ENCODE measurements at regions not wholly inside any gene's neighbourhood (a gene's known extent, or its start where the extent isn't known, plus 50 kb on each side); places are given as distances from the start of the nearest gene placed in this dataset.

DNA sequence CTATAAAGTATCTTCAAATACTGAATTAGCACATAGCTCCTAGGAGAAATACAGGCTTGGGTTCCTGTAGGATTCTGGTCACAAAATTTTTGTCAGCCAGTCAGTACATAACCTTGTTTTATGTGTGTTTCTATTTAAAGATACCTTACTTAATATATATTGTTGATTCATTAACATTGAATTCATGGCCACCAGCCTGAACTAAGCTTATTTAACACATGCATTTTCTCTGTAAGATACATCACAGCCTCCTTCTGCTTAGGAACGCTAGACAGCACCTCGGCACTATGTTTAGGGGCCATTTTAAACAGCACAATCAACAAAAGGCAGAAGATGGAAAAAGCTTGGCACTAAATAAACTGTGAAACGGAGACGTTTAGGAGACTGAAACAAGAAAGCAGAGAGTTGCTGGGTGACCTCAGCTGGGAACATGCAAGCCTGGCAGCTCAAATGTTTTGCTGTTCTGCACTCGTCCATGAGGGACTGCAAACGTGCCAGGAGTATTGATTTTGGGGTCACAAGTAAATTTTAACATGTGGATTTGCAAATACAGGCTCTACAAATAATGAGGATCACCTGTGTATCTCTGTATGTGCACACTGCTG is 432.2 kb upstream of the TPM1 start:
- Histone ChIP-seq H3K4me1 (ENCODE audit: insufficient read depth, low read length) (peaks cover 10% of the 10 kb centered on the region), H3K9ac (ENCODE audit: low read length) (no peak overlapping the region), H3K9me3 (ENCODE audit: low read length) (no peaks in the 10 kb centered on the region), H3K27me3 (ENCODE audit: control insufficient read depth in 1 of 2, insufficient read depth in 2 of 2, low read length in 2 of 2) (no peaks in the 10 kb centered on the region), H3K27ac (ENCODE audit: low read depth, low read length) (no peak overlapping the region), H3K4me3 (ENCODE audit: low read depth in 1 of 2, low read length in 2 of 2) (no peak overlapping the region), H3K36me3 (ENCODE audit: insufficient read depth, low read length) (no peaks in the 10 kb centered on the region)

- no peaks in the 10 kb centered on the region for H3K9me3 ChIP-seq (ENCODE audit: low read length)
- no peak overlapping the region for H3K27ac ChIP-seq (ENCODE audit: low read depth, low read length)
- H3K4me1 ChIP-seq (ENCODE audit: insufficient read depth, low read length) = peaks cover 10% of the 10 kb centered on the region
- H3K4me3 ChIP-seq (ENCODE audit: low read depth in 1 of 2, low read length in 2 of 2) = no peak overlapping the region
- no peaks in the 10 kb centered on the region for H3K36me3 ChIP-seq (ENCODE audit: insufficient read depth, low read length)
- no peaks in the 10 kb centered on the region for H3K27me3 ChIP-seq (ENCODE audit: control insufficient read depth in 1 of 2, insufficient read depth in 2 of 2, low read length in 2 of 2)
- H3K9ac ChIP-seq (ENCODE audit: low read length) = no peak overlapping the region
Measured at GRCh38 chr15:62611002-62611401, 431.5 kb upstream of the TPM1 start.

GRCh38 chr15:62612183-62612733 is 430.3 kb upstream of the TPM1 start:
- Histone ChIP-seq H3K9ac (ENCODE audit: low read length) (no peak overlapping the region), H3K9me3 (ENCODE audit: low read length) (no peaks in the 10 kb centered on the region), H3K4me1 (ENCODE audit: insufficient read depth, low read length) (no peaks in the 10 kb centered on the region), H3K27ac (ENCODE audit: low read depth, low read length) (no peak overlapping the region), H3K4me3 (ENCODE audit: low read depth in 1 of 2, low read length in 2 of 2) (no peak overlapping the region), H3K27me3 (ENCODE audit: control insufficient read depth in 1 of 2, insufficient read depth in 2 of 2, low read length in 2 of 2) (no peaks in the 10 kb centered on the region), H3K36me3 (ENCODE audit: insufficient read depth, low read length) (no peaks in the 10 kb centered on the region)

- Histone ChIP-seq H3K4me1 (ENCODE audit: insufficient read depth, low read length) (no peaks in the 10 kb centered on the region), H3K9me3 (ENCODE audit: low read length) (no peaks in the 10 kb centered on the region), H3K27ac (ENCODE audit: low read depth, low read length) (no peak overlapping the region), H3K4me3 (ENCODE audit: low read depth in 1 of 2, low read length in 2 of 2) (no peak overlapping the region), H3K9ac (ENCODE audit: low read length) (no peak overlapping the region), H3K27me3 (ENCODE audit: control insufficient read depth in 1 of 2, insufficient read depth in 2 of 2, low read length in 2 of 2) (no peaks in the 10 kb centered on the region), H3K36me3 (ENCODE audit: insufficient read depth, low read length) (no peaks in the 10 kb centered on the region)
Measured at GRCh38 chr15:62612771-62613170, 429.8 kb upstream of the TPM1 start.

GRCh38 chr15:62616746-62617145 is 425.8 kb upstream of the TPM1 start:
- Histone ChIP-seq H3K4me1 (ENCODE audit: insufficient read depth, low read length) (peaks cover 10% of the 10 kb centered on the region), H3K4me3 (ENCODE audit: low read depth in 1 of 2, low read length in 2 of 2) (no peak overlapping the region), H3K36me3 (ENCODE audit: insufficient read depth, low read length) (no peaks in the 10 kb centered on the region), H3K27ac (ENCODE audit: low read depth, low read length) (no peak overlapping the region), H3K27me3 (ENCODE audit: control insufficient read depth in 1 of 2, insufficient read depth in 2 of 2, low read length in 2 of 2) (no peaks in the 10 kb centered on the region), H3K9ac (ENCODE audit: low read length) (no peak overlapping the region), H3K9me3 (ENCODE audit: low read length) (no peaks in the 10 kb centered on the region)

- Histone ChIP-seq H3K4me3 (ENCODE audit: low read depth in 1 of 2, low read length in 2 of 2) (no peak overlapping the region), H3K27me3 (ENCODE audit: control insufficient read depth in 1 of 2, insufficient read depth in 2 of 2, low read length in 2 of 2) (no peaks in the 10 kb centered on the region), H3K36me3 (ENCODE audit: insufficient read depth, low read length) (no peaks in the 10 kb centered on the region), H3K27ac (ENCODE audit: low read depth, low read length) (no peak overlapping the region), H3K9ac (ENCODE audit: low read length) (no peak overlapping the region), H3K9me3 (ENCODE audit: low read length) (no peaks in the 10 kb centered on the region), H3K4me1 (ENCODE audit: insufficient read depth, low read length) (peaks cover 10% of the 10 kb centered on the region)
Measured at GRCh38 chr15:62617741-62618140, 424.8 kb upstream of the TPM1 start.

DNA sequence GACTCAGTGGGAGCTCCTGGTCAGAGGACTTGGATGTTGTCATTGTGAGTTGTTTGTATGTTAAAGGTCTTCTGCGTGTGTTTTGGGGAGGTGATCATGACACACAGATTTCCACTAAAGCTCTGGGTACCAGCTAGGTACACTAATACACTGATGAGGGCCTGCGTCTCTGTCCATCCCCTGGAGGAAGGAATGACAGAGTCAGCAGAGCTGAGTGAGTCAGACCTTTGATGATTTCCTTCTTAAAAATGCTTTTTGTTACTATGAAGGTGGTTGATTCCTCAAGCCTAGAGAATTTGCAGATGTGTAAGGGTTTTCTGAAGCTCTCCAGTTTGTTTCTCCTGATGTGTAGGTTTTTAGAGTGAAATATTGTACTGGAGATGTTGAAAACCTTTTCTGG is 424.1 kb upstream of the TPM1 start:
- no peaks in the 10 kb centered on the region for H3K27me3 ChIP-seq (ENCODE audit: control insufficient read depth in 1 of 2, insufficient read depth in 2 of 2, low read length in 2 of 2)
- H3K27ac ChIP-seq (ENCODE audit: low read depth, low read length) = no peak overlapping the region
- no peaks in the 10 kb centered on the region for H3K9me3 ChIP-seq (ENCODE audit: low read length)
- H3K4me3 ChIP-seq (ENCODE audit: low read depth in 1 of 2, low read length in 2 of 2) = no peak overlapping the region
- H3K9ac ChIP-seq (ENCODE audit: low read length) = no peak overlapping the region
- peaks cover 10% of the 10 kb centered on the region for H3K4me1 ChIP-seq (ENCODE audit: insufficient read depth, low read length)
- H3K36me3 ChIP-seq (ENCODE audit: insufficient read depth, low read length) = no peaks in the 10 kb centered on the region

DNA sequence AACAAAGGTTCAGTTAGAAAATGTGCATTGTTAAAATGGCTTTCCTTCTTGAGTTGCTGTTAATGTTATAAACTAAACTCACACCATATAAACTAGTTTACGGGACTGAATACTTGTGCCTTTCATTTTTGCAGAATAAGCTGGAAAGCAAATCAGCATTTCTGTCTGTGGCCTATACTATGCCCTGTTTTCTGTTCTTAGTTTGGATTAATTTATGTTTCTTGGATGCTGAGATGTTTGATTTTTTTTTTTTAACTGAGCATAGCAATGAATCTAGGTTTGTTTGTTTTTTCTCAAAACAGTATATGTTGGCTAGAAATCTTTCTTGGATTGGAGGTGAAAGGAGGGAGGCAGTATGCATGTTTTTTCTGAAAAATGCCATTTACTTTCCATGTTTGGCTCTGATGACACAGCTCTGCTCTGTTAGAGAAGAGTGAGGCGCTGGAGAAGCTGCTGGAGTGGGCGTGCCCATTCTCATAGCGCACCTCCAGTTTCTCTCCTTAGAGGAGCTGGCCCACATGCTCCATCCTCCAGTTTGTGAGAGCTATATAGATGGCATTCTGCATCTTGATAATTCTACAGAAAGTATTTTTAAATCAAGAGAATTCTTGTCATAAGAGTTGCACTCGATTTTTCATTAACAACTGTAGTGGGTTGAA is 423.6 kb upstream of the TPM1 start:
- peaks cover 10% of the 10 kb centered on the region for H3K4me1 ChIP-seq (ENCODE audit: insufficient read depth, low read length)
- H3K27ac ChIP-seq (ENCODE audit: low read depth, low read length) = no peak overlapping the region
- no peak overlapping the region for H3K9ac ChIP-seq (ENCODE audit: low read length)
- H3K27me3 ChIP-seq (ENCODE audit: control insufficient read depth in 1 of 2, insufficient read depth in 2 of 2, low read length in 2 of 2) = no peaks in the 10 kb centered on the region
- H3K36me3 ChIP-seq (ENCODE audit: insufficient read depth, low read length) = no peaks in the 10 kb centered on the region
- H3K9me3 ChIP-seq (ENCODE audit: low read length) = no peaks in the 10 kb centered on the region
- H3K4me3 ChIP-seq (ENCODE audit: low read depth in 1 of 2, low read length in 2 of 2) = no peak overlapping the region

DNA sequence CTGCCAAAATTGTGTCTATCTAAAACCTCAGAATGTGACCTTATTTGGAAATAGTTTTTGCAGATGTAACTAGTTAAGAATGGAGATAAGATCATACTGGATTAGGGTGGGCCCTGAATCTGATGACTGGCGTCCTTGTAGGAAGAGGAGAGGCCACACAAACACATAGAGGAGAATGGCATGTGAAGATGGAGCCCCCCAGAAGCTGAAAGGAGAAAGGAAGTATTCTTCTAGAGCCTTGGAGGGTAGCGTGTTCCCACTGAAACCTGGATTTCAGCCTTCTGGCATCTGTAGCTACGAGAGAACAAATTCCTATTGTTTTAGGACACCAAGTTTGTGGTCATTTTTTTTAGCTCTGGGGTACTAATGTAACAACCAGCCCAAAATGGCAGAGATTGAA is 423.0 kb upstream of the TPM1 start:
- Histone ChIP-seq H3K4me1 (ENCODE audit: insufficient read depth, low read length) (peaks cover 10% of the 10 kb centered on the region), H3K36me3 (ENCODE audit: insufficient read depth, low read length) (no peaks in the 10 kb centered on the region), H3K9me3 (ENCODE audit: low read length) (no peaks in the 10 kb centered on the region), H3K4me3 (ENCODE audit: low read depth in 1 of 2, low read length in 2 of 2) (no peak overlapping the region), H3K9ac (ENCODE audit: low read length) (no peak overlapping the region), H3K27me3 (ENCODE audit: control insufficient read depth in 1 of 2, insufficient read depth in 2 of 2, low read length in 2 of 2) (no peaks in the 10 kb centered on the region), H3K27ac (ENCODE audit: low read depth, low read length) (peak overlapping the region; percentile 4)

- no peak overlapping the region for H3K9ac ChIP-seq (ENCODE audit: low read length)
- H3K27me3 ChIP-seq (ENCODE audit: control insufficient read depth in 1 of 2, insufficient read depth in 2 of 2, low read length in 2 of 2) = no peaks in the 10 kb centered on the region
Measured at GRCh38 chr15:62622775-62623174, 419.8 kb upstream of the TPM1 start.

DNA sequence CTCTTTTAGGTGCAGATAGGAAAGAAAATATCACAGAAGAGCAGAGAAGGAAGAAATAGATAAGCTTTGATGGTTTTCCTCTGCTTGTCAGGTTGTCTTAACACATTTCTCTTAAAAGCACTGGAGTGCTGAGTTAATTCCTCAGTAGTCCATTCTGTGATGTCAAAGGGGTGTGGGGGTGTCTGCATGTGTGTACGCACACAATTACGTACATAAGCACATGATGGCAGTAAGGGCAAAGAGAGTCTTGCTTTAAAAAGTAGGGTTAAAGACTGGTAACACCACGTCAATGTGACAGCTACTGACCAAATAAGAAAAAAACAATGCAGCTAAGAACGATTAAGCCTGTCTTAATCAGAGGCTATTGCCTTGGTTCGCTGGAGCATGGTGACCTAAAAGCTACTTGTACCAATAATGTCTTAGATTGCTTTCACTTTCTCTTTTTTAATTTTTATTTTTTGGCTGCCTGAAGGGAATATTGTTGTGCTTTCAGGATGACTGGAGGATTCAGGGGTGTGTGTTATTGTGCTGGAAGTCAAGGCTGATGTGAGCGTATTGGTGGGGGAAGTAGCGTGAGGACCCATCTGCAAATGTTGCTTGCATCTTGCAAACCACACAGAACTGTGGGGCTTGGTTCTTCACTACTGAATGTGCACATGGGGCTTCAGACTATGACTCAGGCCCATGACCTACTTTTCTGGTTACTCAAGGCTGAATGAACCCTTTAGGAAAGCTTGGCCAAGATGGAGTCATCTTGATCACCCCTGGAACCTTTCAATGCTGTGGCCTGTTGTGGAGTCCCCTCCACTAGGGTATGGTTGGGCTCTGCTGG is 417.8 kb upstream of the TPM1 start:
- Histone ChIP-seq H3K36me3 (ENCODE audit: insufficient read depth, low read length) (no peaks in the 10 kb centered on the region), H3K4me3 (ENCODE audit: low read depth in 1 of 2, low read length in 2 of 2) (no peak overlapping the region), H3K9ac (ENCODE audit: low read length) (no peak overlapping the region), H3K27me3 (ENCODE audit: control insufficient read depth in 1 of 2, insufficient read depth in 2 of 2, low read length in 2 of 2) (no peaks in the 10 kb centered on the region), H3K4me1 (ENCODE audit: insufficient read depth, low read length) (peaks cover 8% of the 10 kb centered on the region), H3K27ac (ENCODE audit: low read depth, low read length) (no peak overlapping the region), H3K9me3 (ENCODE audit: low read length) (no peaks in the 10 kb centered on the region)

More at GRCh38 chr15:62622775-62623174, 419.8 kb upstream of the TPM1 start:
- Histone ChIP-seq H3K9me3 (ENCODE audit: low read length) (no peaks in the 10 kb centered on the region), H3K4me3 (ENCODE audit: low read depth in 1 of 2, low read length in 2 of 2) (no peak overlapping the region), H3K36me3 (ENCODE audit: insufficient read depth, low read length) (no peaks in the 10 kb centered on the region), H3K27ac (ENCODE audit: low read depth, low read length) (no peak overlapping the region), H3K4me1 (ENCODE audit: insufficient read depth, low read length) (peaks cover 18% of the 10 kb centered on the region)
